PC-3 (cell line): ENCODE measurements at regions not wholly inside any gene's neighbourhood (a gene's known extent, or its start where the extent isn't known, plus 50 kb on each side); places are given as distances from the start of the nearest gene placed in this dataset.

Source experiments
- ATAC-seq: fragments of 200-7000 bp; cut with Tn5 transposase; 2 replicates; pipeline ENCODE4 v1.9.1; 2020; ENCODE audit warnings: mild to moderate bottlenecking, moderate library complexity
- BruUV-seq: library from RNA; stranded (reverse); fragments of 400-500 nt; replicated peaks from 2 replicates; lab custom pipeline; 2021; lab: Mats Ljungman, UMichigan
- CTCF ChIA-PET: fragments of 300-600 bp; sonication (Branson Sonifier 250); formaldehyde crosslinking; loops from one replicate; lab custom pipeline; 2022; ENCODE audit warnings: antibody characterized with exemption; lab: Charles Lee
- POLR2A ChIA-PET: fragments of 300-600 bp; sonication (Branson Sonifier 250); formaldehyde crosslinking; loops from one replicate; lab custom pipeline; 2022; ENCODE audit warnings: antibody characterized with exemption; ENCODE audit not compliant: unreplicated experiment; lab: Charles Lee
- DNase-seq: peaks from one replicate; pipeline ENCODE4 v3.0.0-alpha.2; 2015
- H2AFZ ChIP-seq: fragments of 300-600 bp; sonication (generic); 2 replicates; pipeline ENCODE4 v1.6.0; 2016; ENCODE audit warnings: antibody characterized with exemption, low read length
- H3F3A ChIP-seq: fragments of 300-600 bp; sonication (generic); one replicate; pipeline ENCODE4 v1.6.0; 2017; ENCODE audit warnings: antibody characterized with exemption, low read length, control low read depth, mild to moderate bottlenecking; ENCODE audit not compliant: unreplicated experiment
- H3K27ac ChIP-seq: fragments of 300-600 bp; sonication (generic); 2 replicates; pipeline ENCODE4 v1.5.1; 2016; ENCODE audit warnings: mild to moderate bottlenecking, low read length
- H3K27me3 ChIP-seq: fragments of 300-600 bp; sonication (generic); 2 replicates; pipeline ENCODE4 v1.6.1; 2016; ENCODE audit warnings: low read length, mixed read lengths
- H3K36me3 ChIP-seq: fragments of 300-600 bp; sonication (generic); 2 replicates; pipeline ENCODE4 v1.6.1; 2016; ENCODE audit warnings: low read depth, mixed run types, low read length, mixed read lengths
- H3K4me1 ChIP-seq: fragments of 300-600 bp; sonication (generic); 2 replicates; pipeline ENCODE4 v1.5.1; 2016; ENCODE audit warnings: low read length; ENCODE audit not compliant: insufficient read depth
- H3K4me2 ChIP-seq: fragments of 300-600 bp; sonication (generic); 2 replicates; pipeline ENCODE4 v1.6.0; 2016; ENCODE audit warnings: low read length
- H3K4me3 ChIP-seq: fragments of 300-600 bp; sonication (generic); 2 replicates; pipeline ENCODE4 v1.5.1; 2016; ENCODE audit warnings: mild to moderate bottlenecking, low read length, mixed read lengths
- H3K79me2 ChIP-seq: fragments of 300-600 bp; sonication (generic); 2 replicates; pipeline ENCODE4 v1.6.1; 2017; ENCODE audit warnings: low read length, mixed read lengths
- H3K9ac ChIP-seq: fragments of 300-600 bp; sonication (generic); 2 replicates; pipeline ENCODE4 v1.6.0; 2016; ENCODE audit warnings: mild to moderate bottlenecking, low read length
- H3K9me2 ChIP-seq: fragments of 300-600 bp; sonication (generic); replicated peaks from 2 replicates; pipeline ENCODE4 v1.6.1; 2016; ENCODE audit warnings: mixed run types, low read length, mixed read lengths
- H3K9me3 ChIP-seq: fragments of 300-600 bp; sonication (generic); 2 replicates; pipeline ENCODE4 v1.6.1; 2016; ENCODE audit warnings: low read length, mixed read lengths
- H4K20me1 ChIP-seq: fragments of 300-600 bp; sonication (generic); 2 replicates; pipeline ENCODE4 v1.6.1; 2016; ENCODE audit warnings: low read length, mixed read lengths
- EZH2 ChIP-seq: fragments of 300-600 bp; sonication (generic); IDR thresholded peaks from one replicate; pipeline ENCODE4 v1.6.1; 2017; ENCODE audit warnings: antibody characterized with exemption, mild to moderate bottlenecking, low read length; ENCODE audit not compliant: unreplicated experiment
- EZH2phosphoT487 ChIP-seq: fragments of 300-600 bp; sonication (generic); IDR thresholded peaks from 2 replicates; pipeline ENCODE4 v1.6.1; 2018; ENCODE audit warnings: mild to moderate bottlenecking, antibody characterized with exemption, low read length, borderline replicate concordance
- intact Hi-C: fragments of 100-400 bp; cut with micrococcal nuclease; formaldehyde crosslinking; loops from 2 replicates; pipeline ENCODE4 v1.9.0; 2023
- TF ChIP-seq, protein P1 (sequence below): fragments of 300-600 bp; sonication (generic); conservative IDR thresholded peaks from 2 replicates; pipeline ENCODE4 v1.5.1; 2017; ENCODE audit warnings: antibody characterized with exemption, low read depth, mild to moderate bottlenecking, low read length

DNA sequence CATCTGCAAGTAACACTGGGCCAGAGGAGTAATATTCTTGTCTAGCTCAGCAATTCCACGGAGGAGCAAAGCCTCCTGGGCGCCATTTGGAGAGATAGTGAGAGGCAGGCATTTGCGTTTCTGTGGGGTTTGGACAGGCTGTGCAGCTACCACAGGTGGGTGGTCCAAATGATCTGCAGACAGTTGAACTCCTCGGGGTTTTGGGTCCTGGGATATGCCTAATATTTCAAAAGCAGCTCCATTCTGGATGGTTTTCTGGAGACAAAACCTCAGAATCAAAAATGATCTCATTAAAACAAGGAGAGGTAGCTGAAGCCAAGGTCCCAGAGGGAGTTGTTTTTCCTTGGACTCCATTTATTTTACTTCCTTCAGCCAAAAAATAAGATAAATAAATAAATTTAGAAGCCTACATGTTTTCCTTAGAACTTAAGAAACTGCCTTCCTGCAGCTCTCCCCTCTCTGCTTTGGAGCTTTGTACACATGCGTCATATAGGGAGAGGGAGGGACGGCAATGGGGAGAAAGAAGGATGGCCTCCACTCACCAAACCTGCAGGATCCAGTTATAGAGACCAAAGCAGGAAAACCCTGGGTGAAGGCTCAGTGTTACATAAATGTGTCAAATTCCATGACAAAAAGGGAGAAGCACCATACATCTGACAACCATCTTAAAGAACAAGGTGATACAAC, 227.3 kb upstream of the DAAM1 start:
- Histone ChIP-seq H3K79me2 (no peaks in the 10 kb centered on the region), H3K27ac (no peak overlapping the region), H3K9me2 (no peaks in the 10 kb centered on the region), H3K27me3 (peaks cover 64% of the 10 kb centered on the region), H3F3A (no peaks in the 10 kb centered on the region), H3K9ac (no peak overlapping the region), H4K20me1 (no peaks in the 10 kb centered on the region), H3K4me2 (no peak overlapping the region), H3K36me3 (no peaks in the 10 kb centered on the region), H3K4me1 (no peaks in the 10 kb centered on the region), H3K4me3 (no peak overlapping the region), H2AFZ (no peak overlapping the region), H3K9me3 (no peaks in the 10 kb centered on the region)
- ChIA-PET CTCF (no interaction called here), POLR2A (interaction anchor here (0.7 kb wide), 1 partner anchor 10 kb away, joined by 6 read pairs; no protein-coding TSS in a partner anchor)
- BruUV-seq, result no TSS peak
- intact Hi-C loops, result no loop called here
- DNase-seq, result no peak
- TF ChIP-seq EZH2, result no peak
- TF ChIP-seq, protein P1, sequence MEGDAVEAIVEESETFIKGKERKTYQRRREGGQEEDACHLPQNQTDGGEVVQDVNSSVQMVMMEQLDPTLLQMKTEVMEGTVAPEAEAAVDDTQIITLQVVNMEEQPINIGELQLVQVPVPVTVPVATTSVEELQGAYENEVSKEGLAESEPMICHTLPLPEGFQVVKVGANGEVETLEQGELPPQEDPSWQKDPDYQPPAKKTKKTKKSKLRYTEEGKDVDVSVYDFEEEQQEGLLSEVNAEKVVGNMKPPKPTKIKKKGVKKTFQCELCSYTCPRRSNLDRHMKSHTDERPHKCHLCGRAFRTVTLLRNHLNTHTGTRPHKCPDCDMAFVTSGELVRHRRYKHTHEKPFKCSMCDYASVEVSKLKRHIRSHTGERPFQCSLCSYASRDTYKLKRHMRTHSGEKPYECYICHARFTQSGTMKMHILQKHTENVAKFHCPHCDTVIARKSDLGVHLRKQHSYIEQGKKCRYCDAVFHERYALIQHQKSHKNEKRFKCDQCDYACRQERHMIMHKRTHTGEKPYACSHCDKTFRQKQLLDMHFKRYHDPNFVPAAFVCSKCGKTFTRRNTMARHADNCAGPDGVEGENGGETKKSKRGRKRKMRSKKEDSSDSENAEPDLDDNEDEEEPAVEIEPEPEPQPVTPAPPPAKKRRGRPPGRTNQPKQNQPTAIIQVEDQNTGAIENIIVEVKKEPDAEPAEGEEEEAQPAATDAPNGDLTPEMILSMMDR, result no peak
- no peak for TF ChIP-seq EZH2phosphoT487
- ATAC-seq, result no peak

DNA sequence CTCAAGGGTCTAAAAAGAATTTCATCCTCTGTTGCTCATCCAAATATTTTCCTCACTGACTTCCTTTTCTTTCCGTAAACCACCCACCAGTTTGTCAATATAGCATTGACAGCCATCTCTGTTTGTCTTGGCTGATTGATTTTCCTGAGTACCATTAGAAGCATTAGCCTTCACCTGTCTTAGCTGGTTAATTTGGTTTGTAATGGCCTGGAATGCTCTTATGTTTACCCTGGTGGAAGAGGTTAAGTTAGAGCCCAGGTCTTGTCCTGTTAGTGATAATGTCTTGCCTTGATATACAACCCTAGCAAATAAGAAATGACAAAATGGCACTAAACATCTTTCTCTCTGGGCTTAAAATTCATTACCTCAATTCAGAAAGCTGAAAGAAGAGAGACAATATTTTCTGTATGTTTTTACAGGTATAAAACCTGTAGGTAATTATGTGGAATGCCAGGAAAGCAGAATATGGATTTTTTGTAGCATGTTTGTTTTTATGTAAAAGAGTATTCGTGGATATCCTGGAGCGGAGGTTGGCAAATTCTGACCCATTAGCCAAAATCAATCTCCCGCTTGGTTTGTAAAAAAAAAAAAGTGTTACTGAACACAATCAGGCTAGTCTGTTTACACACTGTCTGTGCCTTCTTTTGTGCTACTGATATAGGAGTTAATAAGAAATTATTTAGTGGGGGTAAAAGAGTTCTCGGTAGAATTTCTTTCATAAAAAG, 224.4 kb upstream of the DAAM1 start:
- no peak for ATAC-seq
- Histone ChIP-seq H3K9me2 (no peaks in the 10 kb centered on the region), H4K20me1 (no peaks in the 10 kb centered on the region), H3K27me3 (peaks cover 69% of the 10 kb centered on the region), H3K4me3 (no peak overlapping the region), H3K4me1 (no peaks in the 10 kb centered on the region), H3K9me3 (no peaks in the 10 kb centered on the region), H3K27ac (no peak overlapping the region), H3K9ac (no peak overlapping the region), H2AFZ (no peak overlapping the region), H3K36me3 (no peaks in the 10 kb centered on the region), H3K79me2 (no peaks in the 10 kb centered on the region), H3K4me2 (no peak overlapping the region), H3F3A (no peaks in the 10 kb centered on the region)
- no peak for DNase-seq
- ChIA-PET CTCF (no interaction called here), POLR2A (no interaction called here)
- no TSS peak for BruUV-seq
- intact Hi-C loops, result no loop called here
- TF ChIP-seq EZH2, result no peak
- TF ChIP-seq, protein P1, result no peak
- TF ChIP-seq EZH2phosphoT487, result no peak

DNA sequence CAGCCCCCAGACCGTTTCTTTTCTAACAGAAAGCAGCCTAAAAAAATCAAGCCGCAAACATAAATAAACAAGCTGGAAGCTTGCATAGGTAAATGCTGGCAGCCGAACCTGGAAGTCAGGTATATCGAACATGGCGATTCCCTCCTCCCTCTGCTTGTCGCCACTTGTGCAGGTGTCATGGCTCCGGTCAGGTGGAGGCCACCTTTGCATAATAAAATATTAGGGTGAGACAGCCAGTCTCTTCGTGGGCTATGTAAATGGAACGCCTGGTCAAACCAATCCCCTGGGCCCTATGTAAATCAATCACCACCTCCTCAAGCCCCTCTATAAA, 223.9 kb upstream of the DAAM1 start:
- BruUV-seq, result no TSS peak
- TF ChIP-seq EZH2, result no peak
- TF ChIP-seq, protein P1, result no peak
- no peak for TF ChIP-seq EZH2phosphoT487
- Histone ChIP-seq H3K27ac (no peak overlapping the region), H3K4me3 (no peak overlapping the region), H3K27me3 (peaks cover 67% of the 10 kb centered on the region), H4K20me1 (no peaks in the 10 kb centered on the region), H3K79me2 (no peaks in the 10 kb centered on the region), H3K4me1 (no peaks in the 10 kb centered on the region), H3K9ac (no peak overlapping the region), H3K9me3 (no peaks in the 10 kb centered on the region), H3K36me3 (no peaks in the 10 kb centered on the region), H3K4me2 (no peak overlapping the region), H3F3A (no peaks in the 10 kb centered on the region), H3K9me2 (no peaks in the 10 kb centered on the region), H2AFZ (no peak overlapping the region)
- DNase-seq (no peak), ATAC-seq (no peak)
- CTCF ChIA-PET, result no interaction called here
- POLR2A ChIA-PET, result no interaction called here
- intact Hi-C loops, result no loop called here
